IMR-90 (cell line): ENCODE measurements at regions not wholly inside any gene's neighbourhood (a gene's known extent, or its start where the extent isn't known, plus 50 kb on each side); places are given as distances from the start of the nearest gene placed in this dataset.

Experiments used
- ATAC-seq: fragments of 200-7000 bp; cut with Tn5 transposase; 2 replicates; pipeline ENCODE4 v1.9.1; 2020; ENCODE audit warnings: low read depth, mild to moderate bottlenecking, moderate library complexity
- BruUV-seq: library from RNA; stranded (reverse); fragments of 400-500 nt; replicated peaks from 2 replicates; lab custom pipeline; 2021; lab: Mats Ljungman, UMichigan
- CTCF ChIA-PET: fragments of 300-600 bp; formaldehyde crosslinking; extraction: SDS; loops from one replicate; lab custom pipeline; 2021; ENCODE audit warnings: antibody characterized with exemption; lab: Yijun Ruan, JAX
- POLR2A ChIA-PET: fragments of 300-600 bp; sonication (Branson Sonifier 250); formaldehyde crosslinking; loops from one replicate; lab custom pipeline; 2022; ENCODE audit warnings: antibody characterized with exemption; ENCODE audit not compliant: unreplicated experiment; lab: Charles Lee
- DNase-seq: peaks from one replicate; pipeline ENCODE4 v3.0.0; 2013
- H2AFZ ChIP-seq: replicated peaks from 2 replicates; pipeline ENCODE3; 2013; ENCODE audit warnings: low read length, mild to moderate bottlenecking; ENCODE audit not compliant: poor library complexity
- H2AK5ac ChIP-seq: 2 replicates; pipeline ENCODE4 v1.6.1; 2013; ENCODE audit warnings: low read depth, low read length, inconsistent platforms
- H2AK9ac ChIP-seq: replicated peaks from 2 replicates; pipeline ENCODE3; 2013; ENCODE audit warnings: mild to moderate bottlenecking, low read depth, low read length, moderate library complexity; ENCODE audit not compliant: poor library complexity
- H2BK120ac ChIP-seq: 2 replicates; pipeline ENCODE4 v1.6.1; 2013; ENCODE audit warnings: low read depth, low read length, inconsistent platforms
- H2BK15ac ChIP-seq: 3 replicates; pipeline ENCODE4 v1.6.1; 2013; ENCODE audit warnings: low read depth, low read length, inconsistent platforms
- H2BK20ac ChIP-seq: 2 replicates; pipeline ENCODE4 v1.6.1; 2013; ENCODE audit warnings: low read depth, mild to moderate bottlenecking, inconsistent platforms, low read length, moderate library complexity
- H2BK5ac ChIP-seq: 2 replicates; pipeline ENCODE4 v1.6.1; 2013; ENCODE audit warnings: mild to moderate bottlenecking, low read depth, low read length, inconsistent platforms; ENCODE audit not compliant: poor library complexity, severe bottlenecking
- H3K14ac ChIP-seq: replicated peaks from 2 replicates; pipeline ENCODE4 v1.6.1; 2013; ENCODE audit warnings: low read depth, low read length, inconsistent platforms
- H3K18ac ChIP-seq: 2 replicates; pipeline ENCODE4 v1.6.1; 2013; ENCODE audit warnings: low read depth, low read length, control low read depth
- H3K23ac ChIP-seq: 2 replicates; pipeline ENCODE4 v1.6.1; 2013; ENCODE audit warnings: low read depth, low read length, inconsistent platforms
- H3K27ac ChIP-seq: 2 replicates; pipeline ENCODE4 v1.5.1; 2013; ENCODE audit warnings: mild to moderate bottlenecking, control low read depth, low read length; ENCODE audit not compliant: insufficient read depth
- H3K27me3 ChIP-seq: 2 replicates; pipeline ENCODE4 v1.6.1; 2013; ENCODE audit warnings: low read length; ENCODE audit not compliant: control insufficient read depth, insufficient read depth
- H3K36me3 ChIP-seq: 2 replicates; pipeline ENCODE4 v1.6.1; 2013; ENCODE audit warnings: low read length, mixed read lengths; ENCODE audit not compliant: control insufficient read depth, insufficient read depth
- H3K4ac ChIP-seq: 2 replicates; pipeline ENCODE4 v1.6.1; 2013; ENCODE audit warnings: low read depth, low read length, inconsistent platforms
- H3K4me1 ChIP-seq: 2 replicates; pipeline ENCODE4 v1.6.1; 2013; ENCODE audit warnings: low read length, mixed read lengths; ENCODE audit not compliant: control insufficient read depth, insufficient read depth
- H3K4me2 ChIP-seq: 2 replicates; pipeline ENCODE4 v1.6.1; 2013; ENCODE audit warnings: low read depth, mild to moderate bottlenecking, control low read depth, low read length, moderate library complexity
- H3K4me3 ChIP-seq: 2 replicates; pipeline ENCODE4 v1.5.1; 2013; ENCODE audit warnings: low read depth, mild to moderate bottlenecking, control low read depth, low read length, moderate library complexity; ENCODE audit not compliant: insufficient read depth
- H3K56ac ChIP-seq: 2 replicates; pipeline ENCODE4 v1.6.1; 2013; ENCODE audit warnings: low read length, inconsistent platforms; ENCODE audit not compliant: insufficient read depth; ENCODE audit errors: extremely low read depth
- H3K79me1 ChIP-seq, 2 experiments: 2 replicates each; pipeline ENCODE4 v1.6.1; 2013; ENCODE audit warnings: low read length in 2 of 2, inconsistent platforms in 1 of 2, low read depth in 1 of 2
- H3K9ac ChIP-seq: 2 replicates; pipeline ENCODE4 v1.6.1; 2013; ENCODE audit warnings: low read depth, low read length, control low read depth
- H3K9me1 ChIP-seq: 2 replicates; pipeline ENCODE4 v1.6.1; 2013; ENCODE audit warnings: low read length, inconsistent platforms; ENCODE audit not compliant: insufficient read depth
- H3K9me3 ChIP-seq: 2 replicates; pipeline ENCODE4 v1.6.1; 2013; ENCODE audit warnings: low read length; ENCODE audit not compliant: control insufficient read depth, insufficient read depth
- H4K20me1 ChIP-seq: 2 replicates; pipeline ENCODE4 v1.6.1; 2013; ENCODE audit warnings: low read length, inconsistent platforms; ENCODE audit not compliant: insufficient read depth
- H4K5ac ChIP-seq: 2 replicates; pipeline ENCODE4 v1.6.1; 2013; ENCODE audit warnings: mild to moderate bottlenecking, low read depth, low read length, control low read depth
- H4K8ac ChIP-seq, 2 experiments: 2 replicates each; pipeline ENCODE4 v1.6.1; 2013; ENCODE audit warnings: low read depth in 2 of 2, low read length in 2 of 2, control low read depth in 1 of 2, inconsistent platforms in 1 of 2
- H4K91ac ChIP-seq: 2 replicates; pipeline ENCODE4 v1.6.1; 2013; ENCODE audit warnings: low read depth, low read length, inconsistent platforms; ENCODE audit not compliant: insufficient read depth
- CEBPB ChIP-seq: IDR thresholded peaks from 2 replicates; pipeline ENCODE4 v1.6.1; 2012; ENCODE audit warnings: low read depth, low read length, improper control_type of control experiment
- CHD1 ChIP-seq: IDR thresholded peaks from 2 replicates; pipeline ENCODE4 v1.6.1; 2012; ENCODE audit warnings: low read depth, low read length, improper control_type of control experiment
- CTCF ChIP-seq: conservative IDR thresholded peaks from 2 replicates; pipeline ENCODE4 v1.5.1; 2012; ENCODE audit warnings: mild to moderate bottlenecking, low read depth, low read length, improper control_type of control experiment
- SMC3 ChIP-seq: fragments of 150-350 bp; IDR thresholded peaks from 2 replicates; pipeline ENCODE4 v1.6.1; 2016; ENCODE audit warnings: low read depth, mild to moderate bottlenecking, antibody characterized with exemption, low read length, moderate library complexity
- WGBS, 2 experiments: methylation state at CpG; one replicate each; pipeline versions ENCODE4 v1.1.5 to v1.1.7; 2013; ENCODE audit warnings: missing lambda C conversion rate in 2 of 2; ENCODE audit not compliant: insufficient read length in 1 of 2; ENCODE audit errors: extremely low coverage in 2 of 2; 5-methylcytosine and 5-hydroxymethylcytosine counted together
- dilution Hi-C: fragments of 300-500 bp; cut with HindIII; formaldehyde crosslinking; loops from one replicate; pipeline ENCODE4 v1.14.3; 2018; ENCODE audit warnings: low sequenced_read_pairs; ENCODE audit not compliant: unreplicated experiment
- in situ Hi-C: fragments of 300-500 bp; cut with MboI; formaldehyde crosslinking; loops from 3 replicates; pipeline ENCODE4 v1.14.3; 2019; ENCODE audit warnings: low sequenced_read_pairs, inconsistent platforms, mixed read lengths
- intact Hi-C: fragments of 100-400 bp; cut with micrococcal nuclease; formaldehyde crosslinking; loops from 2 replicates; pipeline ENCODE4 v1.10.0; 2022
- TF ChIP-seq, protein P1 (sequence below): fragments of 150-350 bp; IDR thresholded peaks from 2 replicates; pipeline ENCODE4 v1.6.1; 2016; ENCODE audit warnings: low read depth, mild to moderate bottlenecking, low read length, moderate library complexity, borderline replicate concordance

- H3K9me3 ChIP-seq: peaks cover 6% of the 10 kb centered on the region
- no peak overlapping the region for H2AK9ac ChIP-seq
- TF ChIP-seq SMC3 (no peak), CHD1 (no peak), CTCF (no peak), CEBPB (no peak)
- TF ChIP-seq, protein P1, sequence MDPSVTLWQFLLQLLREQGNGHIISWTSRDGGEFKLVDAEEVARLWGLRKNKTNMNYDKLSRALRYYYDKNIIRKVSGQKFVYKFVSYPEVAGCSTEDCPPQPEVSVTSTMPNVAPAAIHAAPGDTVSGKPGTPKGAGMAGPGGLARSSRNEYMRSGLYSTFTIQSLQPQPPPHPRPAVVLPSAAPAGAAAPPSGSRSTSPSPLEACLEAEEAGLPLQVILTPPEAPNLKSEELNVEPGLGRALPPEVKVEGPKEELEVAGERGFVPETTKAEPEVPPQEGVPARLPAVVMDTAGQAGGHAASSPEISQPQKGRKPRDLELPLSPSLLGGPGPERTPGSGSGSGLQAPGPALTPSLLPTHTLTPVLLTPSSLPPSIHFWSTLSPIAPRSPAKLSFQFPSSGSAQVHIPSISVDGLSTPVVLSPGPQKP: no peak
- ATAC-seq (no peak), DNase-seq (no peak)
- no peak overlapping the region for H4K91ac ChIP-seq
- no peak overlapping the region for H3K18ac ChIP-seq
- H3K9ac ChIP-seq: no peak overlapping the region
- ChIA-PET CTCF (no interaction called here), POLR2A (no interaction called here)
- BruUV-seq: no TSS peak
- H4K8ac ChIP-seq: no peak overlapping the region
- no peak overlapping the region for H4K5ac ChIP-seq
- no peaks in the 10 kb centered on the region for H3K9me1 ChIP-seq
- no peak overlapping the region for H3K14ac ChIP-seq
- no peak overlapping the region for H3K56ac ChIP-seq
- no peak overlapping the region for H3K4ac ChIP-seq
- no peak overlapping the region for H3K4me2 ChIP-seq
- no peaks in the 10 kb centered on the region for H3K27me3 ChIP-seq
- no peak overlapping the region for H3K27ac ChIP-seq
- H2BK15ac ChIP-seq: no peak overlapping the region
- no peak overlapping the region for H3K4me3 ChIP-seq
- no peaks in the 10 kb centered on the region for H3K36me3 ChIP-seq
- H2BK20ac ChIP-seq: no peak overlapping the region
- H3K4me1 ChIP-seq: no peaks in the 10 kb centered on the region
- no CpG with 5 or more reads among the region's 2 CpGs for WGBS, 2 experiments
- H2AK5ac ChIP-seq: no peak overlapping the region
- no peak overlapping the region for H2AFZ ChIP-seq
- in situ Hi-C loops (no loop called here), dilution Hi-C loops (no loop called here), intact Hi-C loops (no loop called here)
- no peaks in the 10 kb centered on the region for H4K20me1 ChIP-seq
- H3K23ac ChIP-seq: no peak overlapping the region
- no peaks in the 10 kb centered on the region for H3K79me1 ChIP-seq
- no peak overlapping the region for H2BK5ac ChIP-seq
- no peak overlapping the region for H2BK120ac ChIP-seq
Measured at GRCh38 chr15:94722024-94722636, 490.8 kb downstream of the MCTP2 start.
